SK-N-MC (cell line): ENCODE measurements at regions not wholly inside any gene's neighbourhood (a gene's known extent, or its start where the extent isn't known, plus 50 kb on each side); places are given as distances from the start of the nearest gene placed in this dataset.

Experiments used
- DNase-seq: peaks from one replicate; pipeline ENCODE4 v3.0.0-alpha.2; 2011; ENCODE audit warnings: low read depth, low spot score
- H3K27ac ChIP-seq: fragments of 200-600 bp; sonication (generic); 2 replicates; pipeline ENCODE4 v1.5.1; 2016; ENCODE audit warnings: mixed run types
- H3K36me3 ChIP-seq: fragments of 200-600 bp; sonication (generic); 2 replicates; pipeline ENCODE4 v1.6.1; 2017; ENCODE audit warnings: antibody characterized with exemption, low read length, mixed read lengths; ENCODE audit not compliant: insufficient read depth
- H3K4me3 ChIP-seq: fragments of 200-600 bp; sonication (generic); 2 replicates; pipeline ENCODE4 v1.5.1; 2016
- H3K9ac ChIP-seq: fragments of 200-600 bp; sonication (generic); 2 replicates; pipeline ENCODE4 v1.8.0; 2017; ENCODE audit warnings: mixed run types, mixed read lengths; ENCODE audit not compliant: insufficient read length
- H3K9me3 ChIP-seq: fragments of 200-600 bp; sonication (generic); 2 replicates; pipeline ENCODE4 v1.6.1; 2017; ENCODE audit warnings: low read depth, mild to moderate bottlenecking, antibody characterized with exemption, low read length, moderate library complexity, mixed read lengths
- EZH2 ChIP-seq: fragments of 200-600 bp; sonication (generic); IDR thresholded peaks from one replicate; pipeline ENCODE4 v1.6.1; 2017; ENCODE audit warnings: antibody characterized with exemption
- FOXP2 ChIP-seq: optimal IDR thresholded peaks from 2 replicates; pipeline ENCODE3; 2011; ENCODE audit warnings: mild to moderate bottlenecking, moderate library complexity; ENCODE audit not compliant: insufficient read depth; ENCODE audit errors: extremely low read length, control extremely low read depth
- POLR2AphosphoS5 ChIP-seq: IDR thresholded peaks from 2 replicates; pipeline ENCODE4 v1.6.1; 2012; ENCODE audit warnings: mild to moderate bottlenecking, low read depth, low read length, borderline replicate concordance

- H3K4me3 ChIP-seq: no peak overlapping the region
- no peak overlapping the region for H3K27ac ChIP-seq
- H3K36me3 ChIP-seq: no peaks in the 10 kb centered on the region
- no peak overlapping the region for H3K9ac ChIP-seq
- H3K9me3 ChIP-seq: no peaks in the 10 kb centered on the region
- TF ChIP-seq EZH2: no peak
- no peak for TF ChIP-seq FOXP2
- TF ChIP-seq POLR2AphosphoS5: no peak
- no peak for DNase-seq
Measured at GRCh38 chr4:65028592-65028991, 619.3 kb upstream of the TECRL start.

- no peak for DNase-seq
- 0 out of 2 replicates have a peak, but pooled peaks cover 4% of the 10 kb centered on the region for H3K36me3 ChIP-seq
- peak overlapping the region; percentile 80; the same call in 1 of the 2 replicates for H3K27ac ChIP-seq
- TF ChIP-seq POLR2AphosphoS5: no peak
- TF ChIP-seq EZH2: no peak
- TF ChIP-seq FOXP2: no peak
- H3K9me3 ChIP-seq: no peaks in the 10 kb centered on the region
- H3K9ac ChIP-seq: peak overlapping the region; percentile 67
- H3K4me3 ChIP-seq: peak overlapping the region; percentile 74
Measured at GRCh38 chr4:65023883-65024670, 614.8 kb upstream of the TECRL start.

GRCh38 chr4:65023081-65023480, 613.8 kb upstream of the TECRL start:
- Histone ChIP-seq H3K36me3 (0 out of 2 replicates have a peak, but pooled peaks cover 4% of the 10 kb centered on the region), H3K4me3 (peak overlapping the region; percentile 74), H3K27ac (peak overlapping the region; percentile 80), H3K9ac (peak overlapping the region; percentile 67), H3K9me3 (no peaks in the 10 kb centered on the region)
- no peak for DNase-seq
- TF ChIP-seq POLR2AphosphoS5 (no peak), FOXP2 (no peak), EZH2 (no peak)

- no peak overlapping the region for H3K27ac ChIP-seq
- H3K9ac ChIP-seq: no peak overlapping the region
- no peak overlapping the region for H3K4me3 ChIP-seq
- 0 out of 2 replicates have a peak, but pooled peaks cover 4% of the 10 kb centered on the region for H3K36me3 ChIP-seq
- TF ChIP-seq EZH2 (no peak), POLR2AphosphoS5 (no peak), FOXP2 (no peak)
- H3K9me3 ChIP-seq: no peaks in the 10 kb centered on the region
- DNase-seq: no peak
Measured at GRCh38 chr4:65021737-65022136, 612.5 kb upstream of the TECRL start.

- no peak overlapping the region for H3K27ac ChIP-seq
- TF ChIP-seq FOXP2 (no peak), EZH2 (no peak), POLR2AphosphoS5 (no peak)
- H3K9ac ChIP-seq: no peak overlapping the region
- no peak overlapping the region for H3K4me3 ChIP-seq
- H3K9me3 ChIP-seq: no peaks in the 10 kb centered on the region
- DNase-seq: no peak
- H3K36me3 ChIP-seq: 0 out of 2 replicates have a peak, but pooled peaks cover 4% of the 10 kb centered on the region
Measured at GRCh38 chr4:65021149-65021548, 611.9 kb upstream of the TECRL start.

- Histone ChIP-seq H3K9me3 (no peaks in the 10 kb centered on the region), H3K9ac (no peak overlapping the region), H3K27ac (no peak overlapping the region), H3K36me3 (0 out of 2 replicates have a peak, but pooled peaks cover 4% of the 10 kb centered on the region), H3K4me3 (no peak overlapping the region)
- TF ChIP-seq POLR2AphosphoS5: no peak
- TF ChIP-seq FOXP2: no peak
- no peak for TF ChIP-seq EZH2
- DNase-seq: no peak
Measured at GRCh38 chr4:65019775-65020174, 610.5 kb upstream of the TECRL start.

GRCh38 chr4:65018313-65018712, 609.1 kb upstream of the TECRL start:
- Histone ChIP-seq H3K9ac (no peak overlapping the region), H3K4me3 (no peak overlapping the region), H3K9me3 (no peaks in the 10 kb centered on the region), H3K36me3 (0 out of 2 replicates have a peak, but pooled peaks cover 4% of the 10 kb centered on the region), H3K27ac (no peak overlapping the region)
- TF ChIP-seq POLR2AphosphoS5: no peak
- DNase-seq: no peak

GRCh38 chr4:65014078-65014477, 604.8 kb upstream of the TECRL start:
- TF ChIP-seq POLR2AphosphoS5 (no peak), EZH2 (no peak), FOXP2 (no peak)
- Histone ChIP-seq H3K27ac (no peak overlapping the region), H3K4me3 (no peak overlapping the region), H3K9ac (no peak overlapping the region), H3K36me3 (no peaks in the 10 kb centered on the region), H3K9me3 (no peaks in the 10 kb centered on the region)
- no peak for DNase-seq
